ENCODE measurements at regions not wholly inside any gene's neighbourhood (a gene's known extent, or its start where the extent isn't known, plus 50 kb on each side); places are given as distances from the start of the nearest gene placed in this dataset.

DNA sequence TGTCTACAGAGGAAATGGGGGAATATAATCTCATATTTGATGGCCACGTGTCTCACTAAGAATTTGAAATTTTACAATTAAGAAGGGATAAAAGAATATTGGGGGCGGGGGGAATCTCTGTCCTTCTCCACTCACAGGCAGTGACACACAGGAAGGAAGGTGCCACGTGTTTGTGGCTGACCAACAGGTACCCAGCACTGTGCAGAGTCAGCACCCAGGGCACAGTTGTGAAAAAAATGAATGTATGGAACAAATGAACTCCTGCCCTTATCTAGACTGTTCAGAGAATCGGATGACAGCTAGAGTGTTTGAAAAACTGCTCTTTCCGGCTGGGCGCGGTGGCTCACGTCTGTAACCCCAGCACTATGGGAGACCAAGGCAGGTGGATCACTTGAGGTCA lies 317.0 kb upstream of the MYT1L start:
- Histone ChIP-seq H3K4me3 (no peak overlapping the region), H4K20me1 (ENCODE audit: insufficient read depth) (peaks cover 7% of the 10 kb centered on the region; the same call in 1 of the 2 replicates), H3K27ac (no peak overlapping the region), H3K4me2 (no peak overlapping the region), H3K9me2 (ENCODE audit: insufficient read depth) (no peaks in the 10 kb centered on the region), H3K4me1 (replicated peaks; ENCODE audit: insufficient read depth) (no peaks in the 10 kb centered on the region), H2AFZ (no peak overlapping the region), H3F3A (ENCODE audit: insufficient read depth, low read depth) (no peaks in the 10 kb centered on the region), H3K36me3 (ENCODE audit: low read depth) (no peaks in the 10 kb centered on the region), H3K9me3 (ENCODE audit: insufficient read depth, low read depth) (no peaks in the 10 kb centered on the region), H3K27me3 (ENCODE audit: insufficient read depth, low read depth) (peaks cover 79% of the 10 kb centered on the region), H3K79me2 (ENCODE audit: low read depth) (no peaks in the 10 kb centered on the region)
- no peak for TF ChIP-seq CTCF (conservative IDR thresholded peaks at IDR 0.05)
- DNase-seq = no peak
- no TSS peak for BruUV-seq (replicated peaks)
- intact Hi-C loops (cut with micrococcal nuclease; ENCODE audit: unreplicated experiment) = no loop called here
- POLR2A ChIA-PET (ENCODE audit: unreplicated experiment) = no interaction called here
- CTCF ChIA-PET = no interaction called here

DNA sequence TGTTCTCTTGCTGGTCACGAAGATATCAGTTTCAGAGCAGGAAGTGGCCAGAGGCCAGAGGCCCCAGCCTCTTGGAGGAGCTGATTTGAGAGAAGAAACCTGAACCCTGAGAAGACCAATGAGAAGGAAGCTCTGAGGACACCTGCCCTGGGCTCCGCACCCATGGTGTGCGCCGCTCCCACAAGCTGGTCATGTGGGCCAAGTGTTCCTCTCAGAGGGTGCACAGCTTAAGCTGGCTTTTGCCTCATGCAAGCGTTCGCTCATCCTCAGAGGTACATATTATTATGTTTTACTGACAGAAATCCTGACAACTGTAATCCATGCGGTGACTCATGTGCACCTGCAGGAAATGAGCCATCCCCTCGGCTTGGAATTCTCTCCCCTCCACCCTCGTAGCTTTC lies 316.1 kb upstream of the MYT1L start:
- Histone ChIP-seq H4K20me1 (ENCODE audit: insufficient read depth) (peaks cover 9% of the 10 kb centered on the region; the same call in 1 of the 2 replicates), H3K79me2 (ENCODE audit: low read depth) (no peaks in the 10 kb centered on the region), H3K4me2 (no peak overlapping the region), H3K27ac (no peak overlapping the region), H3K9me3 (ENCODE audit: insufficient read depth, low read depth) (no peaks in the 10 kb centered on the region), H3K4me3 (no peak overlapping the region), H3K27me3 (ENCODE audit: insufficient read depth, low read depth) (peaks cover 82% of the 10 kb centered on the region), H3F3A (ENCODE audit: insufficient read depth, low read depth) (no peaks in the 10 kb centered on the region), H3K36me3 (ENCODE audit: low read depth) (no peaks in the 10 kb centered on the region), H2AFZ (no peak overlapping the region), H3K4me1 (replicated peaks; ENCODE audit: insufficient read depth) (no peaks in the 10 kb centered on the region), H3K9me2 (ENCODE audit: insufficient read depth) (no peaks in the 10 kb centered on the region)
- no TSS peak for BruUV-seq (replicated peaks)
- no peak for DNase-seq
- POLR2A ChIA-PET (ENCODE audit: unreplicated experiment) = no interaction called here
- intact Hi-C loops (cut with micrococcal nuclease; ENCODE audit: unreplicated experiment) = no loop called here
- TF ChIP-seq EZH2 (IDR thresholded peaks at IDR 0.05; ENCODE audit: low read depth) = no peak
- TF ChIP-seq CTCF (conservative IDR thresholded peaks at IDR 0.05) = no peak
- CTCF ChIA-PET = no interaction called here

DNA sequence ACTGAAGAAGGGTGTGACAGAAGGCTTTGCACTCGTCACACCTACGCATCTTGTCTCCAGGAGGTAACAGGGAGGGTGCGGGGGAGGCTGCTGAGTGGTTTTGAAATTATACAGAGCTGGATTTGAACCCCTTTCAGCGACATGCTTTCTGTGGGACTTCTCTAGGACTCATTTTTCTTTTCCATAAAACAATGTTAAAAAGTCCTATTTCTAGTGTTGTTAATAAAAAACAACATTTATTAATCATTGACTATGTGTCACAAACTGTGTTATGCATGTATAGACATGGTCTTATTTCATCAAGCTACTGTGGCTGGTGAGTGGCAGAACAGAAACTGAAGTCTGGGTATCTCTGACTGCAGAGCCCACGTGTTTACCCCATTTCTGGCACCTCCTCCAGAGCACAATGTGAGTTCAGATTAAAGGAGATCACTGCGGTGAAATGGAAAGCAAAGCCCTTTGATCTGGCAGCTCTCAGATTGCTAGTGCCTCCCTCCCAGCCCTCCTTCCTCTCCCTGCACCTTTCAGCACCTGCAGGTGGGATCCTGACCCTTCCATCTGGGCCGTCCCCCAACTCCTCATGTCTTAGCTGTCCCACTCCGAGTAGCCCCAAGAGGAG lies 315.5 kb upstream of the MYT1L start:
- Histone ChIP-seq H3F3A (ENCODE audit: insufficient read depth, low read depth) (no peaks in the 10 kb centered on the region), H4K20me1 (ENCODE audit: insufficient read depth) (peaks cover 7% of the 10 kb centered on the region; the same call in 1 of the 2 replicates), H3K27me3 (ENCODE audit: insufficient read depth, low read depth) (peaks cover 83% of the 10 kb centered on the region), H3K4me1 (replicated peaks; ENCODE audit: insufficient read depth) (no peaks in the 10 kb centered on the region), H3K9me3 (ENCODE audit: insufficient read depth, low read depth) (no peaks in the 10 kb centered on the region), H3K4me2 (no peak overlapping the region), H3K4me3 (no peak overlapping the region), H3K27ac (no peak overlapping the region), H3K9me2 (ENCODE audit: insufficient read depth) (no peaks in the 10 kb centered on the region), H3K79me2 (ENCODE audit: low read depth) (no peaks in the 10 kb centered on the region), H2AFZ (no peak overlapping the region), H3K36me3 (ENCODE audit: low read depth) (no peaks in the 10 kb centered on the region)
- intact Hi-C loops (cut with micrococcal nuclease; ENCODE audit: unreplicated experiment) = no loop called here
- POLR2A ChIA-PET (ENCODE audit: unreplicated experiment) = no interaction called here
- no TSS peak for BruUV-seq (replicated peaks)
- no peak for DNase-seq
- CTCF ChIA-PET = no interaction called here
- TF ChIP-seq EZH2 (IDR thresholded peaks at IDR 0.05; ENCODE audit: low read depth) (no peak), CTCF (conservative IDR thresholded peaks at IDR 0.05) (no peak)

All from PC-9 (cell line).